Stomach (tissue), 8 donors: ENCODE measurements at regions not wholly inside any gene's neighbourhood (a gene's known extent, or its start where the extent isn't known, plus 50 kb on each side); places are given as distances from the start of the nearest gene placed in this dataset.
"Not testable (repeated sequence)": the region's sequence is repeated elsewhere in the genome, so short reads cannot be mapped to it uniquely, and the experiment has no call there.

Source experiments
- DNase-seq, 2 donors: peaks; one replicate each; pipeline versions ENCODE4 v3.0.0 to v3.0.0-alpha.2; 2013 to 2019
- H3K27ac ChIP-seq, 5 donors: fragments of 200-600 bp in 4 of 5; sonication (generic) in 4 of 5; one replicate each; pipeline ENCODE4 v1.5.1; 2013 to 2019; ENCODE audit warnings: mild to moderate bottlenecking in 1 of 5, moderate library complexity in 1 of 5
- H3K27me3 ChIP-seq, 3 donors: fragments of 200-600 bp; sonication (generic); one replicate each; pipeline ENCODE4 v1.5.1; 2017 to 2019; ENCODE audit warnings: mixed run types in 1 of 3
- H3K36me3 ChIP-seq, 4 donors: fragments of 200-600 bp; sonication (generic); 1 replicate in 3 of 4; 2 replicates in 1 of 4; pipeline ENCODE4 v1.5.1; 2016 to 2019
- H3K4me1 ChIP-seq, 4 donors: fragments of 200-600 bp; sonication (generic); one replicate each; pipeline ENCODE4 v1.5.1; 2016 to 2019
- H3K4me3 ChIP-seq, 4 donors: fragments of 200-600 bp; sonication (generic) in 3 of 4; one replicate each; pipeline ENCODE4 v1.5.1; 2016 to 2019; ENCODE audit warnings: mild to moderate bottlenecking in 1 of 4
- H3K9me3 ChIP-seq, 4 donors: fragments of 200-600 bp; sonication (generic); one replicate each; pipeline ENCODE4 v1.5.1; 2016 to 2019
- CTCF ChIP-seq, 7 experiments: fragments of 450-650 bp in 4 of 7; fragments of 200-600 bp in 3 of 7; sonication (generic) in 3 of 7; IDR thresholded peaks; one replicate each; pipeline ENCODE4 v1.5.1; 2016 to 2019; ENCODE audit warnings: antibody characterized with exemption in 7 of 7, control low read depth in 2 of 7, mild to moderate bottlenecking in 1 of 7
- EP300 ChIP-seq: sonication (generic); formaldehyde crosslinking; IDR thresholded peaks from one replicate; pipeline ENCODE4 v1.6.1; 2017; ENCODE audit warnings: antibody characterized with exemption
- POLR2A ChIP-seq, 4 donors: fragments of 450-650 bp; IDR thresholded peaks; one replicate each; pipeline ENCODE4 v1.6.1; 2016; ENCODE audit warnings: antibody characterized with exemption in 4 of 4, control low read depth in 2 of 4, mild to moderate bottlenecking in 1 of 4, moderate library complexity in 1 of 4
- POLR2AphosphoS5 ChIP-seq, 3 donors: sonication (generic); formaldehyde crosslinking; IDR thresholded peaks; one replicate each; pipeline ENCODE4 v1.6.1; 2016; ENCODE audit warnings: antibody characterized with exemption in 3 of 3
- WGBS, 5 donors: extraction: QIAGEN DNeasy Blood & Tissue Kit in 3 of 5; methylation state at CpG; one replicate each; pipeline versions ENCODE4 v1.1.5 to v1.1.7; 2013 to 2018; 5-methylcytosine and 5-hydroxymethylcytosine counted together
- intact Hi-C: fragments of 100-400 bp; cut with DNase I; formaldehyde crosslinking; loops from one replicate; pipeline ENCODE4 v1.15.1; 2023; ENCODE audit warnings: low total_unique reads
- donor health status: healthy with polysubstance abuse.
- donor health status: Bipolar disorder and iron deficiency.
- donor health status: healthy.

- Histone ChIP-seq H3K4me3 (no peak overlapping the region), H3K27ac (no peak overlapping the region), H3K4me1 (no peaks in the 10 kb centered on the region), H3K9me3 (no peaks in the 10 kb centered on the region), H3K27me3 (no peaks in the 10 kb centered on the region), H3K36me3 (no peaks in the 10 kb centered on the region)
- 80 to 85% (median 84%) methylated on average over 4 of the region's 4 CpGs for WGBS, 5 donors
- no peak for DNase-seq
- no peak for TF ChIP-seq EP300
- no peak for TF ChIP-seq POLR2A (IDR thresholded peaks at IDR 0.05)
- no peak for TF ChIP-seq CTCF (IDR thresholded peaks at IDR 0.05)
- no peak for TF ChIP-seq POLR2AphosphoS5 (IDR thresholded peaks at IDR 0.05)
- intact Hi-C loops = no loop called here
These were observed 705.9 kb downstream of the PDCD6IP start for GRCh38 chr3:34504366-34504765.

GRCh38 chr3:34504775-34505174 is 706.3 kb downstream of the PDCD6IP start:
- TF ChIP-seq POLR2AphosphoS5 (IDR thresholded peaks at IDR 0.05) = no peak
- no peak for TF ChIP-seq POLR2A (IDR thresholded peaks at IDR 0.05)
- no peak for TF ChIP-seq EP300
- TF ChIP-seq CTCF (IDR thresholded peaks at IDR 0.05) = no peak
- Histone ChIP-seq H3K27ac (no peak overlapping the region), H3K9me3 (no peaks in the 10 kb centered on the region), H3K27me3 (no peaks in the 10 kb centered on the region), H3K4me1 (no peaks in the 10 kb centered on the region), H3K36me3 (no peaks in the 10 kb centered on the region), H3K4me3 (no peak overlapping the region)
- WGBS, 5 donors = 13 to 26% (median 21%) methylated on average over 4 of the region's 4 CpGs
- DNase-seq = peak in 1 of 2 donors; percentile 1
- intact Hi-C loops = no loop called here

GRCh38 chr3:34508732-34509131 is 710.3 kb downstream of the PDCD6IP start:
- Histone ChIP-seq H3K27me3 (no peaks in the 10 kb centered on the region), H3K4me3 (no peak overlapping the region), H3K4me1 (no peaks in the 10 kb centered on the region), H3K27ac (no peak overlapping the region), H3K9me3 (no peaks in the 10 kb centered on the region), H3K36me3 (no peaks in the 10 kb centered on the region)
- intact Hi-C loops = no loop called here
- no peak for TF ChIP-seq EP300
- no peak for TF ChIP-seq POLR2AphosphoS5 (IDR thresholded peaks at IDR 0.05)
- TF ChIP-seq CTCF (IDR thresholded peaks at IDR 0.05) = no peak
- TF ChIP-seq POLR2A (IDR thresholded peaks at IDR 0.05) = no peak
- DNase-seq = no peak

GRCh38 chr3:34511891-34512290 is 713.5 kb downstream of the PDCD6IP start:
- 48 to 66% (median 58%) methylated on average over 3 of the region's 3 CpGs for WGBS, 5 donors
- no peak for TF ChIP-seq POLR2AphosphoS5 (IDR thresholded peaks at IDR 0.05)
- TF ChIP-seq CTCF (IDR thresholded peaks at IDR 0.05) = no peak
- TF ChIP-seq POLR2A (IDR thresholded peaks at IDR 0.05) = no peak
- TF ChIP-seq EP300 = no peak
- H3K27me3 ChIP-seq = no peaks in the 10 kb centered on the region
- H3K36me3 ChIP-seq = no peaks in the 10 kb centered on the region
- H3K4me3 ChIP-seq = no peak overlapping the region
- no peak overlapping the region for H3K27ac ChIP-seq
- no peak for DNase-seq
- no peaks in the 10 kb centered on the region for H3K9me3 ChIP-seq
- no peaks in the 10 kb centered on the region for H3K4me1 ChIP-seq
- intact Hi-C loops = no loop called here

- 68 to 86% (median 80%) methylated on average over 2 of the region's 2 CpGs for WGBS, 5 donors
- intact Hi-C loops, H3K4me1 ChIP-seq, H3K4me3 ChIP-seq, H3K36me3 ChIP-seq, H3K27ac ChIP-seq, DNase-seq, H3K27me3 ChIP-seq: not testable (repeated sequence)
- peaks cover 0 to 19% (median 6%) of the 10 kb centered on the region in 4 donors for H3K9me3 ChIP-seq
These were observed 720.6 kb downstream of the PDCD6IP start for GRCh38 chr3:34519008-34519407.
